SK-N-MC (cell line): ENCODE measurements at regions not wholly inside any gene's neighbourhood (a gene's known extent, or its start where the extent isn't known, plus 50 kb on each side); places are given as distances from the start of the nearest gene placed in this dataset.

Experiments
- DNase-seq: peaks from one replicate; pipeline ENCODE4 v3.0.0-alpha.2; 2011; ENCODE audit warnings: low read depth, low spot score
- H3K27ac ChIP-seq: fragments of 200-600 bp; sonication (generic); 2 replicates; pipeline ENCODE4 v1.5.1; 2016; ENCODE audit warnings: mixed run types
- H3K36me3 ChIP-seq: fragments of 200-600 bp; sonication (generic); 2 replicates; pipeline ENCODE4 v1.6.1; 2017; ENCODE audit warnings: antibody characterized with exemption, low read length, mixed read lengths; ENCODE audit not compliant: insufficient read depth
- H3K4me3 ChIP-seq: fragments of 200-600 bp; sonication (generic); 2 replicates; pipeline ENCODE4 v1.5.1; 2016
- H3K9ac ChIP-seq: fragments of 200-600 bp; sonication (generic); 2 replicates; pipeline ENCODE4 v1.8.0; 2017; ENCODE audit warnings: mixed run types, mixed read lengths; ENCODE audit not compliant: insufficient read length
- H3K9me3 ChIP-seq: fragments of 200-600 bp; sonication (generic); 2 replicates; pipeline ENCODE4 v1.6.1; 2017; ENCODE audit warnings: low read depth, mild to moderate bottlenecking, antibody characterized with exemption, low read length, moderate library complexity, mixed read lengths
- EZH2 ChIP-seq: fragments of 200-600 bp; sonication (generic); IDR thresholded peaks from one replicate; pipeline ENCODE4 v1.6.1; 2017; ENCODE audit warnings: antibody characterized with exemption
- FOXP2 ChIP-seq: optimal IDR thresholded peaks from 2 replicates; pipeline ENCODE3; 2011; ENCODE audit warnings: mild to moderate bottlenecking, moderate library complexity; ENCODE audit not compliant: insufficient read depth; ENCODE audit errors: extremely low read length, control extremely low read depth
- POLR2AphosphoS5 ChIP-seq: IDR thresholded peaks from 2 replicates; pipeline ENCODE4 v1.6.1; 2012; ENCODE audit warnings: mild to moderate bottlenecking, low read depth, low read length, borderline replicate concordance

GRCh38 chr12:76645934-76646333, 86.4 kb upstream of the OSBPL8 start:
- DNase-seq = no peak
- no peak overlapping the region for H3K9ac ChIP-seq
- H3K27ac ChIP-seq = no peak overlapping the region
- H3K4me3 ChIP-seq = no peak overlapping the region
- no peaks in the 10 kb centered on the region for H3K9me3 ChIP-seq
- no peaks in the 10 kb centered on the region for H3K36me3 ChIP-seq
- TF ChIP-seq FOXP2 (no peak), POLR2AphosphoS5 (no peak), EZH2 (no peak)

GRCh38 chr12:76646366-76646765, 86.8 kb upstream of the OSBPL8 start:
- H3K4me3 ChIP-seq = no peak overlapping the region
- H3K9ac ChIP-seq = no peak overlapping the region
- H3K27ac ChIP-seq = no peak overlapping the region
- H3K36me3 ChIP-seq = no peaks in the 10 kb centered on the region
- H3K9me3 ChIP-seq = no peaks in the 10 kb centered on the region
- DNase-seq = no peak
- TF ChIP-seq FOXP2 (no peak), POLR2AphosphoS5 (no peak), EZH2 (no peak)

- Histone ChIP-seq H3K9me3 (no peaks in the 10 kb centered on the region), H3K4me3 (no peak overlapping the region), H3K36me3 (no peaks in the 10 kb centered on the region), H3K27ac (no peak overlapping the region), H3K9ac (no peak overlapping the region)
- DNase-seq = no peak
- TF ChIP-seq POLR2AphosphoS5 (no peak), EZH2 (no peak), FOXP2 (no peak)
These were observed 89.5 kb upstream of the OSBPL8 start for GRCh38 chr12:76649099-76649498.

GRCh38 chr12:76652402-76652801, 92.8 kb upstream of the OSBPL8 start:
- Histone ChIP-seq H3K36me3 (no peaks in the 10 kb centered on the region), H3K27ac (no peak overlapping the region), H3K9ac (no peak overlapping the region), H3K9me3 (no peaks in the 10 kb centered on the region), H3K4me3 (no peak overlapping the region)
- no peak for DNase-seq
- no peak for TF ChIP-seq POLR2AphosphoS5
- TF ChIP-seq EZH2 = no peak
- TF ChIP-seq FOXP2 = no peak

GRCh38 chr12:76653342-76653741, 93.8 kb upstream of the OSBPL8 start:
- Histone ChIP-seq H3K4me3 (no peak overlapping the region), H3K27ac (no peak overlapping the region), H3K9ac (no peak overlapping the region), H3K9me3 (no peaks in the 10 kb centered on the region), H3K36me3 (no peaks in the 10 kb centered on the region)
- DNase-seq = no peak
- TF ChIP-seq POLR2AphosphoS5 (no peak), FOXP2 (no peak), EZH2 (no peak)

- Histone ChIP-seq H3K27ac (no peak overlapping the region), H3K36me3 (no peaks in the 10 kb centered on the region)
- TF ChIP-seq FOXP2 (no peak), EZH2 (no peak), POLR2AphosphoS5 (no peak)
These were observed 99.2 kb upstream of the ZDHHC17 start for GRCh38 chr12:76664731-76665130.

GRCh38 chr12:76666290-76666835, 97.6 kb upstream of the ZDHHC17 start:
- H3K9ac ChIP-seq = no peak overlapping the region
- no peak for DNase-seq
- no peak for TF ChIP-seq FOXP2
- TF ChIP-seq EZH2 = no peak
- TF ChIP-seq POLR2AphosphoS5 = no peak
- H3K9me3 ChIP-seq = no peaks in the 10 kb centered on the region
- no peak overlapping the region for H3K4me3 ChIP-seq
- H3K27ac ChIP-seq = no peak overlapping the region
- no peaks in the 10 kb centered on the region for H3K36me3 ChIP-seq

More at GRCh38 chr12:76664731-76665130, 99.2 kb upstream of the ZDHHC17 start:
- no peak for DNase-seq
- Histone ChIP-seq H3K9me3 (no peaks in the 10 kb centered on the region), H3K4me3 (no peak overlapping the region), H3K9ac (no peak overlapping the region)

- Histone ChIP-seq H3K36me3 (no peaks in the 10 kb centered on the region), H3K9ac (no peak overlapping the region), H3K9me3 (no peaks in the 10 kb centered on the region), H3K27ac (no peak overlapping the region), H3K4me3 (no peak overlapping the region)
- DNase-seq = no peak
- TF ChIP-seq POLR2AphosphoS5 (no peak), FOXP2 (no peak), EZH2 (no peak)
These were observed 93.9 kb upstream of the ZDHHC17 start for GRCh38 chr12:76669981-76670380.

GRCh38 chr12:76670776-76671175, 93.1 kb upstream of the ZDHHC17 start:
- no peak overlapping the region for H3K27ac ChIP-seq
- H3K4me3 ChIP-seq = no peak overlapping the region
- no peak overlapping the region for H3K9ac ChIP-seq
- DNase-seq = no peak
- TF ChIP-seq EZH2 (no peak), FOXP2 (no peak), POLR2AphosphoS5 (no peak)
- no peaks in the 10 kb centered on the region for H3K36me3 ChIP-seq
- no peaks in the 10 kb centered on the region for H3K9me3 ChIP-seq
